Naive thymus-derived CD8-positive, alpha-beta T cell (primary cell): ENCODE measurements at regions not wholly inside any gene's neighbourhood (a gene's known extent, or its start where the extent isn't known, plus 50 kb on each side); places are given as distances from the start of the nearest gene placed in this dataset.

ENCODE experiments used
- ATAC-seq, 2 donors: fragments of 150-1000 bp; cut with Tn5 transposase in 1 of 2; sonication (Bioruptor Pico), chemical (Tn5 transposase) in 1 of 2; 1 replicate in 1 of 2; 2 replicates in 1 of 2; pipeline ENCODE4 v1.10.0; 2021; ENCODE audit warnings: mild to moderate bottlenecking in 2 of 2, moderate library complexity in 2 of 2
- POLR2A ChIA-PET: fragments of 350-600 bp; sonication (Branson Sonifier 250); formaldehyde crosslinking; loops from one replicate; lab custom pipeline; 2021; ENCODE audit warnings: antibody characterized with exemption; lab: Charles Lee
- DNase-seq, 10 donors: peaks; one replicate each; pipeline versions ENCODE4 v3.0.0 to v3.0.0-alpha.2; 2020 to 2022
- H3K27ac Mint-ChIP-seq, 10 donors: one replicate each; pipeline ENCODE4 v1.8.0; 2020 to 2022; ENCODE audit warnings: mild to moderate bottlenecking in 10 of 10, mixed read lengths in 10 of 10, moderate library complexity in 4 of 10, inconsistent platforms in 1 of 10
- H3K27me3 Mint-ChIP-seq, 5 donors: one replicate each; pipeline ENCODE4 v1.8.0; 2021 to 2022; ENCODE audit warnings: mixed read lengths in 5 of 5
- H3K36me3 Mint-ChIP-seq, 3 donors: one replicate each; pipeline ENCODE4 v1.8.0; 2020 to 2022; ENCODE audit warnings: mixed read lengths in 3 of 3, mild to moderate bottlenecking in 2 of 3, inconsistent platforms in 1 of 3
- H3K4me1 Mint-ChIP-seq, 4 donors: one replicate each; pipeline ENCODE4 v1.8.0; 2021 to 2022; ENCODE audit warnings: mixed read lengths in 4 of 4
- H3K4me3 Mint-ChIP-seq, 10 donors: one replicate each; pipeline ENCODE4 v1.8.0; 2020 to 2022; ENCODE audit warnings: mild to moderate bottlenecking in 10 of 10, mixed read lengths in 10 of 10, moderate library complexity in 6 of 10, inconsistent platforms in 1 of 10
- H3K9me3 Mint-ChIP-seq, 9 donors: one replicate each; pipeline ENCODE4 v1.8.0; 2020 to 2022; ENCODE audit warnings: mixed read lengths in 9 of 9, mild to moderate bottlenecking in 3 of 9, inconsistent platforms in 1 of 9, moderate library complexity in 1 of 9

- peaks cover 0 to 6% (median 0%) of the 10 kb centered on the region in 5 donors for H3K27me3 Mint-ChIP-seq
- peaks cover 0 to 4% (median 0%) of the 10 kb centered on the region in 9 donors for H3K9me3 Mint-ChIP-seq
- no peak for ATAC-seq
- no peak overlapping the region for H3K27ac Mint-ChIP-seq
- POLR2A ChIA-PET, result no interaction called here
- no peaks in the 10 kb centered on the region for H3K4me1 Mint-ChIP-seq
- H3K36me3 Mint-ChIP-seq, result no peaks in the 10 kb centered on the region
- no peak for DNase-seq
- H3K4me3 Mint-ChIP-seq, result no peak overlapping the region
These were observed 273.8 kb downstream of the SAMD5 start for GRCh38 chr6:147782302-147782701.

GRCh38 chr6:147784371-147784770 lies 275.9 kb downstream of the SAMD5 start:
- Mint-ChIP-seq H3K9me3 (no peaks in the 10 kb centered on the region), H3K4me1 (no peaks in the 10 kb centered on the region), H3K27ac (no peak overlapping the region), H3K27me3 (peaks cover 0 to 6% (median 1%) of the 10 kb centered on the region in 5 donors), H3K36me3 (no peaks in the 10 kb centered on the region), H3K4me3 (no peak overlapping the region)
- POLR2A ChIA-PET, result no interaction called here
- ATAC-seq, result no peak
- DNase-seq, result no peak

- H3K27me3 Mint-ChIP-seq, result peaks cover 0 to 6% (median 0%) of the 10 kb centered on the region in 5 donors
- H3K4me1 Mint-ChIP-seq, result no peaks in the 10 kb centered on the region
- POLR2A ChIA-PET, result no interaction called here
These were observed 278.9 kb downstream of the SAMD5 start for GRCh38 chr6:147787417-147787816.

GRCh38 chr6:147789430-147789947 lies 281.0 kb downstream of the SAMD5 start:
- POLR2A ChIA-PET, result no interaction called here
- Mint-ChIP-seq H3K27ac (no peak overlapping the region), H3K36me3 (no peaks in the 10 kb centered on the region), H3K9me3 (peaks cover 0 to 13% (median 5%) of the 10 kb centered on the region in 9 donors), H3K27me3 (peaks cover 0 to 6% (median 0%) of the 10 kb centered on the region in 5 donors), H3K4me3 (no peak overlapping the region), H3K4me1 (no peaks in the 10 kb centered on the region)
- no peak for ATAC-seq
- DNase-seq, result no peak

More at GRCh38 chr6:147787417-147787816, 278.9 kb downstream of the SAMD5 start:
- ATAC-seq, result no peak
- Mint-ChIP-seq H3K9me3 (peaks cover 0 to 12% (median 4%) of the 10 kb centered on the region in 9 donors), H3K36me3 (no peaks in the 10 kb centered on the region), H3K4me3 (no peak overlapping the region), H3K27ac (no peak overlapping the region)
- DNase-seq, result no peak

GRCh38 chr6:147793871-147794643 lies 285.6 kb downstream of the SAMD5 start:
- H3K27me3 Mint-ChIP-seq, result peaks cover 0 to 1% (median 0%) of the 10 kb centered on the region in 5 donors
- no peak for DNase-seq

GRCh38 chr6:147802459-147802858 lies 294.0 kb downstream of the SAMD5 start:
- Mint-ChIP-seq H3K4me1 (no peaks in the 10 kb centered on the region), H3K36me3 (no peaks in the 10 kb centered on the region), H3K27ac (no peak overlapping the region), H3K27me3 (peaks cover 0 to 4% (median 0%) of the 10 kb centered on the region in 5 donors), H3K9me3 (peaks cover 7 to 30% (median 18%) of the 10 kb centered on the region in 9 donors), H3K4me3 (no peak overlapping the region)
- ATAC-seq (no peak), DNase-seq (no peak)
- POLR2A ChIA-PET, result no interaction called here

More at GRCh38 chr6:147793871-147794643, 285.6 kb downstream of the SAMD5 start:
- Mint-ChIP-seq H3K9me3 (peaks cover 0 to 15% (median 5%) of the 10 kb centered on the region in 9 donors), H3K4me1 (no peaks in the 10 kb centered on the region), H3K36me3 (no peaks in the 10 kb centered on the region), H3K27ac (no peak overlapping the region), H3K4me3 (no peak overlapping the region)
- POLR2A ChIA-PET, result no interaction called here
- no peak for ATAC-seq

GRCh38 chr6:147805155-147805554 lies 296.7 kb downstream of the SAMD5 start:
- H3K4me3 Mint-ChIP-seq, result no peak overlapping the region
- peaks cover 7 to 31% (median 19%) of the 10 kb centered on the region in 9 donors for H3K9me3 Mint-ChIP-seq
- H3K36me3 Mint-ChIP-seq, result no peaks in the 10 kb centered on the region
- no peak for DNase-seq
- ATAC-seq, result no peak
- POLR2A ChIA-PET, result no interaction called here
- H3K4me1 Mint-ChIP-seq, result no peaks in the 10 kb centered on the region
- H3K27ac Mint-ChIP-seq, result no peak overlapping the region
- peaks cover 0 to 4% (median 0%) of the 10 kb centered on the region in 5 donors for H3K27me3 Mint-ChIP-seq

GRCh38 chr6:147806697-147807096 lies 298.2 kb downstream of the SAMD5 start:
- ATAC-seq (no peak), DNase-seq (no peak)
- no peak overlapping the region for H3K27ac Mint-ChIP-seq
- H3K4me1 Mint-ChIP-seq, result no peaks in the 10 kb centered on the region
- no peak overlapping the region for H3K4me3 Mint-ChIP-seq
- H3K36me3 Mint-ChIP-seq, result no peaks in the 10 kb centered on the region
- POLR2A ChIA-PET, result no interaction called here
- H3K27me3 Mint-ChIP-seq, result peaks cover 0 to 14% (median under 1%) of the 10 kb centered on the region in 5 donors
- peaks cover 7 to 38% (median 19%) of the 10 kb centered on the region in 9 donors for H3K9me3 Mint-ChIP-seq

- DNase-seq (no peak), ATAC-seq (no peak)
- Mint-ChIP-seq H3K36me3 (no peaks in the 10 kb centered on the region), H3K4me1 (no peaks in the 10 kb centered on the region), H3K27me3 (peaks cover 0 to 19% (median 5%) of the 10 kb centered on the region in 5 donors), H3K9me3 (peaks cover 5 to 35% (median 18%) of the 10 kb centered on the region in 9 donors), H3K4me3 (no peak overlapping the region), H3K27ac (no peak overlapping the region)
- POLR2A ChIA-PET, result no interaction called here
These were observed 300.1 kb downstream of the SAMD5 start for GRCh38 chr6:147808640-147809039.

GRCh38 chr6:147811913-147812629 lies 303.6 kb downstream of the SAMD5 start:
- H3K36me3 Mint-ChIP-seq, result no peaks in the 10 kb centered on the region
- DNase-seq, result no peak
- ATAC-seq, result no peak
- H3K27ac Mint-ChIP-seq, result no peak overlapping the region
- no peaks in the 10 kb centered on the region for H3K4me1 Mint-ChIP-seq
- H3K27me3 Mint-ChIP-seq, result peaks cover 0 to 20% (median 5%) of the 10 kb centered on the region in 5 donors
- H3K9me3 Mint-ChIP-seq, result peaks cover 0 to 10% (median 1%) of the 10 kb centered on the region in 9 donors
- POLR2A ChIA-PET, result no interaction called here
- no peak overlapping the region for H3K4me3 Mint-ChIP-seq

- Mint-ChIP-seq H3K9me3 (no peaks in the 10 kb centered on the region), H3K36me3 (no peaks in the 10 kb centered on the region)
- POLR2A ChIA-PET, result no interaction called here
These were observed 308.7 kb downstream of the SAMD5 start for GRCh38 chr6:147817042-147817689.

GRCh38 chr6:147820520-147820919 lies 312.0 kb downstream of the SAMD5 start:
- Mint-ChIP-seq H3K9me3 (no peaks in the 10 kb centered on the region), H3K36me3 (no peaks in the 10 kb centered on the region), H3K27me3 (peaks cover 0 to 4% (median 0%) of the 10 kb centered on the region in 5 donors), H3K4me1 (no peaks in the 10 kb centered on the region), H3K27ac (no peak overlapping the region), H3K4me3 (no peak overlapping the region)
- no peak for DNase-seq
- POLR2A ChIA-PET, result no interaction called here
- ATAC-seq, result no peak

More at GRCh38 chr6:147817042-147817689, 308.7 kb downstream of the SAMD5 start:
- H3K4me1 Mint-ChIP-seq, result no peaks in the 10 kb centered on the region
- ATAC-seq, result no peak
- peaks cover 0 to 9% (median 0%) of the 10 kb centered on the region in 5 donors for H3K27me3 Mint-ChIP-seq
- H3K27ac Mint-ChIP-seq, result no peak overlapping the region
- DNase-seq, result no peak
- H3K4me3 Mint-ChIP-seq, result no peak overlapping the region
